ENCODE measurements at regions not wholly inside any gene's neighbourhood (a gene's known extent, or its start where the extent isn't known, plus 50 kb on each side); places are given as distances from the start of the nearest gene placed in this dataset.
"Not testable (repeated sequence)": the region's sequence is repeated elsewhere in the genome, so short reads cannot be mapped to it uniquely, and the experiment has no call there.

GRCh38 chr15:53923741-53924140 is 54.5 kb upstream of the UNC13C start:
- H3K4me3 ChIP-seq (ENCODE audit: low read depth in 1 of 2, low read length in 2 of 2); H3K27me3 ChIP-seq (ENCODE audit: low read depth, low read length): not testable (repeated sequence)

GRCh38 chr15:53918180-53919079 is 59.8 kb upstream of the UNC13C start:
- Histone ChIP-seq H3K36me3 (ENCODE audit: control insufficient read depth in 1 of 2, insufficient read depth in 2 of 2, low read length in 2 of 2) (no peaks in the 10 kb centered on the region), H3K27ac (ENCODE audit: low read length) (no peak overlapping the region), H3K4me1 (ENCODE audit: control insufficient read depth in 1 of 2, insufficient read depth in 2 of 2, low read length in 2 of 2) (no peaks in the 10 kb centered on the region), H3K27me3 (ENCODE audit: low read depth, low read length) (no peaks in the 10 kb centered on the region), H3K4me3 (ENCODE audit: low read depth in 1 of 2, low read length in 2 of 2) (no peak overlapping the region), H3K9me3 (ENCODE audit: control insufficient read depth in 1 of 2, low read length in 2 of 2) (no peaks in the 10 kb centered on the region)

More at GRCh38 chr15:53923741-53924140, 54.5 kb upstream of the UNC13C start:
- not testable (repeated sequence) for H3K36me3 ChIP-seq (ENCODE audit: control insufficient read depth in 1 of 2, insufficient read depth in 2 of 2, low read length in 2 of 2); H3K27ac ChIP-seq (ENCODE audit: low read length); H3K4me1 ChIP-seq (ENCODE audit: control insufficient read depth in 1 of 2, insufficient read depth in 2 of 2, low read length in 2 of 2); H3K9me3 ChIP-seq (ENCODE audit: control insufficient read depth in 1 of 2, low read length in 2 of 2)

- Histone ChIP-seq H3K4me3 (ENCODE audit: low read depth in 1 of 2, low read length in 2 of 2) (no peak overlapping the region), H3K27ac (ENCODE audit: low read length) (no peak overlapping the region), H3K9me3 (ENCODE audit: control insufficient read depth in 1 of 2, low read length in 2 of 2) (no peaks in the 10 kb centered on the region), H3K4me1 (ENCODE audit: control insufficient read depth in 1 of 2, insufficient read depth in 2 of 2, low read length in 2 of 2) (no peaks in the 10 kb centered on the region), H3K36me3 (ENCODE audit: control insufficient read depth in 1 of 2, insufficient read depth in 2 of 2, low read length in 2 of 2) (no peaks in the 10 kb centered on the region), H3K27me3 (ENCODE audit: low read depth, low read length) (no peaks in the 10 kb centered on the region)
Observed at GRCh38 chr15:53917109-53917508, 61.1 kb upstream of the UNC13C start.

GRCh38 chr15:53911431-53911830 is 66.8 kb upstream of the UNC13C start:
- H3K27me3 ChIP-seq (ENCODE audit: low read depth, low read length), result no peaks in the 10 kb centered on the region
- peak overlapping the region in 1 of 2 donors; percentile 21 for H3K4me3 ChIP-seq (ENCODE audit: low read depth in 1 of 2, low read length in 2 of 2)
- no peaks in the 10 kb centered on the region for H3K9me3 ChIP-seq (ENCODE audit: control insufficient read depth in 1 of 2, low read length in 2 of 2)
- H3K4me1 ChIP-seq (ENCODE audit: control insufficient read depth in 1 of 2, insufficient read depth in 2 of 2, low read length in 2 of 2), result peaks cover 0 to 7% of the 10 kb centered on the region in 2 donors
- H3K27ac ChIP-seq (ENCODE audit: low read length), result no peak overlapping the region
- no peaks in the 10 kb centered on the region for H3K36me3 ChIP-seq (ENCODE audit: control insufficient read depth in 1 of 2, insufficient read depth in 2 of 2, low read length in 2 of 2)

- peaks cover 0 to 7% of the 10 kb centered on the region in 2 donors for H3K4me1 ChIP-seq (ENCODE audit: control insufficient read depth in 1 of 2, insufficient read depth in 2 of 2, low read length in 2 of 2)
- H3K36me3 ChIP-seq (ENCODE audit: control insufficient read depth in 1 of 2, insufficient read depth in 2 of 2, low read length in 2 of 2), result no peaks in the 10 kb centered on the region
- no peaks in the 10 kb centered on the region for H3K27me3 ChIP-seq (ENCODE audit: low read depth, low read length)
- no peaks in the 10 kb centered on the region for H3K9me3 ChIP-seq (ENCODE audit: control insufficient read depth in 1 of 2, low read length in 2 of 2)
- H3K4me3 ChIP-seq (ENCODE audit: low read depth in 1 of 2, low read length in 2 of 2), result peak overlapping the region in 1 of 2 donors; percentile 21
- H3K27ac ChIP-seq (ENCODE audit: low read length), result no peak overlapping the region
Observed at GRCh38 chr15:53910852-53911251, 67.4 kb upstream of the UNC13C start.

- Histone ChIP-seq H3K27ac (ENCODE audit: low read length) (no peak overlapping the region), H3K4me1 (ENCODE audit: control insufficient read depth in 1 of 2, insufficient read depth in 2 of 2, low read length in 2 of 2) (peaks cover 0 to 7% of the 10 kb centered on the region in 2 donors), H3K4me3 (ENCODE audit: low read depth in 1 of 2, low read length in 2 of 2) (peak overlapping the region in 1 of 2 donors; percentile 21), H3K9me3 (ENCODE audit: control insufficient read depth in 1 of 2, low read length in 2 of 2) (no peaks in the 10 kb centered on the region), H3K36me3 (ENCODE audit: control insufficient read depth in 1 of 2, insufficient read depth in 2 of 2, low read length in 2 of 2) (no peaks in the 10 kb centered on the region), H3K27me3 (ENCODE audit: low read depth, low read length) (no peaks in the 10 kb centered on the region)
Observed at GRCh38 chr15:53910236-53910849, 67.9 kb upstream of the UNC13C start.

- Histone ChIP-seq H3K36me3 (ENCODE audit: control insufficient read depth in 1 of 2, insufficient read depth in 2 of 2, low read length in 2 of 2) (no peaks in the 10 kb centered on the region), H3K4me3 (ENCODE audit: low read depth in 1 of 2, low read length in 2 of 2) (no peak overlapping the region), H3K4me1 (ENCODE audit: control insufficient read depth in 1 of 2, insufficient read depth in 2 of 2, low read length in 2 of 2) (no peaks in the 10 kb centered on the region), H3K27ac (ENCODE audit: low read length) (no peak overlapping the region), H3K27me3 (ENCODE audit: low read depth, low read length) (no peaks in the 10 kb centered on the region), H3K9me3 (ENCODE audit: control insufficient read depth in 1 of 2, low read length in 2 of 2) (no peaks in the 10 kb centered on the region)
Observed at GRCh38 chr15:53903129-53903528, 75.1 kb upstream of the UNC13C start.

GRCh38 chr15:53893468-53893867 is 84.8 kb upstream of the UNC13C start:
- not testable (repeated sequence) for H3K36me3 ChIP-seq (ENCODE audit: control insufficient read depth in 1 of 2, insufficient read depth in 2 of 2, low read length in 2 of 2); H3K4me1 ChIP-seq (ENCODE audit: control insufficient read depth in 1 of 2, insufficient read depth in 2 of 2, low read length in 2 of 2); H3K4me3 ChIP-seq (ENCODE audit: low read depth in 1 of 2, low read length in 2 of 2); H3K27me3 ChIP-seq (ENCODE audit: low read depth, low read length); H3K27ac ChIP-seq (ENCODE audit: low read length); H3K9me3 ChIP-seq (ENCODE audit: control insufficient read depth in 1 of 2, low read length in 2 of 2)

GRCh38 chr15:53891862-53892261 is 86.4 kb upstream of the UNC13C start:
- H3K27me3 ChIP-seq (ENCODE audit: low read depth, low read length); H3K4me3 ChIP-seq (ENCODE audit: low read depth in 1 of 2, low read length in 2 of 2); H3K9me3 ChIP-seq (ENCODE audit: control insufficient read depth in 1 of 2, low read length in 2 of 2); H3K4me1 ChIP-seq (ENCODE audit: control insufficient read depth in 1 of 2, insufficient read depth in 2 of 2, low read length in 2 of 2); H3K27ac ChIP-seq (ENCODE audit: low read length); H3K36me3 ChIP-seq (ENCODE audit: control insufficient read depth in 1 of 2, insufficient read depth in 2 of 2, low read length in 2 of 2): not testable (repeated sequence)

- H3K27ac ChIP-seq (ENCODE audit: low read length), result no peak overlapping the region
- no peak overlapping the region for H3K4me3 ChIP-seq (ENCODE audit: low read depth in 1 of 2, low read length in 2 of 2)
- H3K36me3 ChIP-seq (ENCODE audit: control insufficient read depth in 1 of 2, insufficient read depth in 2 of 2, low read length in 2 of 2), result no peaks in the 10 kb centered on the region
- no peaks in the 10 kb centered on the region for H3K4me1 ChIP-seq (ENCODE audit: control insufficient read depth in 1 of 2, insufficient read depth in 2 of 2, low read length in 2 of 2)
- no peaks in the 10 kb centered on the region for H3K9me3 ChIP-seq (ENCODE audit: control insufficient read depth in 1 of 2, low read length in 2 of 2)
- H3K27me3 ChIP-seq (ENCODE audit: low read depth, low read length), result no peaks in the 10 kb centered on the region
Observed at GRCh38 chr15:53884441-53884840, 93.8 kb upstream of the UNC13C start.

- no peaks in the 10 kb centered on the region for H3K36me3 ChIP-seq (ENCODE audit: control insufficient read depth in 1 of 2, insufficient read depth in 2 of 2, low read length in 2 of 2)
- H3K4me3 ChIP-seq (ENCODE audit: low read depth in 1 of 2, low read length in 2 of 2), result no peak overlapping the region
- no peaks in the 10 kb centered on the region for H3K9me3 ChIP-seq (ENCODE audit: control insufficient read depth in 1 of 2, low read length in 2 of 2)
- no peak overlapping the region for H3K27ac ChIP-seq (ENCODE audit: low read length)
- H3K4me1 ChIP-seq (ENCODE audit: control insufficient read depth in 1 of 2, insufficient read depth in 2 of 2, low read length in 2 of 2), result no peaks in the 10 kb centered on the region
- no peaks in the 10 kb centered on the region for H3K27me3 ChIP-seq (ENCODE audit: low read depth, low read length)
Observed at GRCh38 chr15:53882311-53882710, 95.9 kb upstream of the UNC13C start.

Measured in muscle layer of duodenum (tissue), 2 donors.